ENCODE measurements at regions not wholly inside any gene's neighbourhood (a gene's known extent, or its start where the extent isn't known, plus 50 kb on each side); places are given as distances from the start of the nearest gene placed in this dataset.

GRCh38 chr14:97361181-97361580, 564.0 kb downstream of the VRK1 start:
- intact Hi-C loops (cut with micrococcal nuclease; ENCODE audit: unreplicated experiment): no loop called here
- no peaks in the 10 kb centered on the region for H3K9me3 Mint-ChIP-seq (ENCODE audit: unreplicated experiment)
- DNase-seq: no peak
- no peaks in the 10 kb centered on the region for H3K27me3 ChIP-seq (replicated peaks; ENCODE audit: control insufficient read depth, insufficient read depth, low read length)
- H3K9me3 ChIP-seq: no peaks in the 10 kb centered on the region
- H3K4me1 ChIP-seq: no peaks in the 10 kb centered on the region
- TF ChIP-seq CTCF (IDR thresholded peaks at IDR 0.05; ENCODE audit: insufficient read depth in 1 of 2, low read depth in 1 of 2, low read length in 1 of 2, severe bottlenecking in 1 of 2, unreplicated experiment in 1 of 2): no peak
- H3K36me3 Mint-ChIP-seq (ENCODE audit: insufficient read depth, unreplicated experiment): no peaks in the 10 kb centered on the region
- no peak overlapping the region for H3K4me3 Mint-ChIP-seq (ENCODE audit: unreplicated experiment)
- peaks cover 9% of the 10 kb centered on the region for H3K27me3 Mint-ChIP-seq (ENCODE audit: insufficient read depth, unreplicated experiment)
- H3K4me3 ChIP-seq (ENCODE audit: low read depth, low read length): no peak overlapping the region
- ChIA-PET POLR2A (no interaction called here), CTCF (no interaction called here)
- no peak overlapping the region for H3K27ac Mint-ChIP-seq (ENCODE audit: unreplicated experiment)
- no peaks in the 10 kb centered on the region for H3K36me3 ChIP-seq (ENCODE audit: control insufficient read depth, insufficient read depth, low read length)
- H3K4me1 Mint-ChIP-seq (ENCODE audit: low read depth, unreplicated experiment): no peaks in the 10 kb centered on the region
- BruUV-seq (replicated peaks): no TSS peak

- BruUV-seq (replicated peaks): no TSS peak
- H3K36me3 Mint-ChIP-seq (ENCODE audit: insufficient read depth, unreplicated experiment): no peaks in the 10 kb centered on the region
- H3K27ac Mint-ChIP-seq (ENCODE audit: unreplicated experiment): no peak overlapping the region
- intact Hi-C loops (cut with micrococcal nuclease; ENCODE audit: unreplicated experiment): no loop called here
- no peaks in the 10 kb centered on the region for H3K9me3 Mint-ChIP-seq (ENCODE audit: unreplicated experiment)
- Histone ChIP-seq H3K4me3 (ENCODE audit: low read depth, low read length) (no peak overlapping the region), H3K27me3 (replicated peaks; ENCODE audit: control insufficient read depth, insufficient read depth, low read length) (no peaks in the 10 kb centered on the region), H3K9me3 (no peaks in the 10 kb centered on the region), H3K36me3 (ENCODE audit: control insufficient read depth, insufficient read depth, low read length) (no peaks in the 10 kb centered on the region), H3K4me1 (no peaks in the 10 kb centered on the region)
- no peak overlapping the region for H3K4me3 Mint-ChIP-seq (ENCODE audit: unreplicated experiment)
- no peaks in the 10 kb centered on the region for H3K4me1 Mint-ChIP-seq (ENCODE audit: low read depth, unreplicated experiment)
- DNase-seq: no peak
- peaks cover 9% of the 10 kb centered on the region for H3K27me3 Mint-ChIP-seq (ENCODE audit: insufficient read depth, unreplicated experiment)
- POLR2A ChIA-PET: no interaction called here
- TF ChIP-seq CTCF (IDR thresholded peaks at IDR 0.05; ENCODE audit: insufficient read depth in 1 of 2, low read depth in 1 of 2, low read length in 1 of 2, severe bottlenecking in 1 of 2, unreplicated experiment in 1 of 2): no peak
- CTCF ChIA-PET: no interaction called here
Observed at GRCh38 chr14:97361958-97362357, 564.8 kb downstream of the VRK1 start.

- no peaks in the 10 kb centered on the region for H3K4me1 Mint-ChIP-seq (ENCODE audit: low read depth, unreplicated experiment)
- intact Hi-C loops (cut with micrococcal nuclease; ENCODE audit: unreplicated experiment): no loop called here
- no peak overlapping the region for H3K27ac Mint-ChIP-seq (ENCODE audit: unreplicated experiment)
- BruUV-seq (replicated peaks): no TSS peak
- ChIA-PET CTCF (no interaction called here), POLR2A (no interaction called here)
- H3K9me3 ChIP-seq: no peaks in the 10 kb centered on the region
- no peaks in the 10 kb centered on the region for H3K36me3 ChIP-seq (ENCODE audit: control insufficient read depth, insufficient read depth, low read length)
- H3K27me3 ChIP-seq (replicated peaks; ENCODE audit: control insufficient read depth, insufficient read depth, low read length): no peaks in the 10 kb centered on the region
- H3K9me3 Mint-ChIP-seq (ENCODE audit: unreplicated experiment): no peaks in the 10 kb centered on the region
- no peak for DNase-seq
- no peak overlapping the region for H3K4me3 Mint-ChIP-seq (ENCODE audit: unreplicated experiment)
- no peaks in the 10 kb centered on the region for H3K36me3 Mint-ChIP-seq (ENCODE audit: insufficient read depth, unreplicated experiment)
- H3K27me3 Mint-ChIP-seq (ENCODE audit: insufficient read depth, unreplicated experiment): peaks cover 2% of the 10 kb centered on the region
- TF ChIP-seq CTCF (IDR thresholded peaks at IDR 0.05; ENCODE audit: insufficient read depth in 1 of 2, low read depth in 1 of 2, low read length in 1 of 2, severe bottlenecking in 1 of 2, unreplicated experiment in 1 of 2): no peak
- no peaks in the 10 kb centered on the region for H3K4me1 ChIP-seq
- no peak overlapping the region for H3K4me3 ChIP-seq (ENCODE audit: low read depth, low read length)
Observed at GRCh38 chr14:97366400-97366799, 569.2 kb downstream of the VRK1 start.

Data from Caco-2 (cell line).